HepG2 (cell line): ENCODE measurements at regions not wholly inside any gene's neighbourhood (a gene's known extent, or its start where the extent isn't known, plus 50 kb on each side); places are given as distances from the start of the nearest gene placed in this dataset.

ENCODE experiments used
- ARID3A ChIP-seq: IDR thresholded peaks from 2 replicates; pipeline ENCODE4 v1.6.1; 2012; ENCODE audit warnings: low read depth, low read length, improper control_type of control experiment
- ATAD3A ChIP-seq: sonication (generic); formaldehyde crosslinking; IDR thresholded peaks from 2 replicates; pipeline ENCODE4 v1.4.0; 2020; ENCODE audit warnings: missing genetic modification reagents
- ATF6 ChIP-seq: sonication (generic); formaldehyde crosslinking; conservative IDR thresholded peaks from 2 replicates; pipeline ENCODE4 v1.4.0; 2020; ENCODE audit warnings: missing genetic modification reagents
- CREB1 ChIP-seq, 2 experiments: fragments of 450-650 bp in 1 of 2; IDR thresholded peaks; 2 replicates each; pipeline ENCODE4 v1.6.1; 2016 to 2017; ENCODE audit warnings: control low read depth in 1 of 2, mild to moderate bottlenecking in 1 of 2, missing compliant biosample characterization in 1 of 2, missing genetic modification characterization in 1 of 2
- LCORL ChIP-seq, 2 experiments: fragments of 450-650 bp in 1 of 2; sonication (generic) in 1 of 2; formaldehyde crosslinking in 1 of 2; IDR thresholded peaks; 2 replicates each; pipeline versions ENCODE4 v1.5.0 to v1.6.1; 2017 to 2020; ENCODE audit warnings: antibody characterized with exemption in 1 of 2, missing genetic modification reagents in 1 of 2
- RAD21 ChIP-seq: fragments of 450-650 bp; formaldehyde crosslinking; IDR thresholded peaks from 2 replicates; pipeline ENCODE4 v1.5.0; 2020; ENCODE audit warnings: mild to moderate bottlenecking
- SP5 ChIP-seq: IDR thresholded peaks from 2 replicates; pipeline ENCODE4 v1.6.1; 2016; ENCODE audit warnings: low read depth, borderline replicate concordance
- ZNF441 ChIP-seq: sonication (generic); formaldehyde crosslinking; IDR thresholded peaks from 2 replicates; pipeline ENCODE4 v1.7.0; 2021; ENCODE audit warnings: missing genetic modification reagents, borderline replicate concordance
- TF ChIP-seq, protein P1 (sequence below): sonication (generic); formaldehyde crosslinking; IDR thresholded peaks from 2 replicates; pipeline ENCODE4 v1.5.0; 2020; ENCODE audit warnings: mild to moderate bottlenecking, missing genetic modification reagents, moderate library complexity
- TF ChIP-seq, protein P2 (sequence below): sonication (generic); formaldehyde crosslinking; IDR thresholded peaks from 2 replicates; pipeline ENCODE4 v1.5.0; 2020; ENCODE audit warnings: missing genetic modification reagents, mild to moderate bottlenecking, borderline replicate concordance
- TF ChIP-seq, protein P3 (sequence below): sonication (generic); formaldehyde crosslinking; IDR thresholded peaks from 2 replicates; pipeline ENCODE4 v1.4.0; 2020; ENCODE audit warnings: missing genetic modification reagents

DNA sequence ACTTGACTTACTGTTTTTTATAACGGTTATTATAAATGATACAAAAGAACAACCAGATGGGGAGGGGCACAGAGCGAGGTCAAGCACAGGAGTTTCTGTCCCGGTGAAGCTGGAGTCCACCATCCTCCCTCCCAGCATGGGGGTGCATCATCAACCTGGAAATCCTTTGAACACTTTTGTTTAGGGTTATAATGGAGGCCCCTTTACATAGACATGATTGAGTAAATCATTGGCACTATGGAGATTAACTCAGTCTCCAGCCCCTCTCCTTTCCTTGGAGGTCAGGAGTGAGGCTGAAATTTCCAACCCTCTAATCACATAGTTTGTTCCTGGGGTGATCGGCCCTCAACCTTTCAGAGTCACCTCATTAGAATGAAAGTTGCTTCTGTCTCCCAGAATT, 71.8 kb upstream of the ANKEF1 start:
- TF ChIP-seq ZNF441 (CRISPR knock-in tag) (no peak), ARID3A (no peak), RAD21 (CRISPR knock-in tag) (no peak), CREB1 (IDR thresholded peaks at IDR 0.05) (no peak), CREB1 (CRISPR knock-in tag; IDR thresholded peaks at IDR 0.05) (no peak), SP5 (no peak), ATAD3A (no peak), LCORL (IDR thresholded peaks at IDR 0.05) (no peak), LCORL (CRISPR knock-in tag; IDR thresholded peaks at IDR 0.05) (no peak), ATF6 (CRISPR knock-in tag) (no peak)
- TF ChIP-seq, protein P1, sequence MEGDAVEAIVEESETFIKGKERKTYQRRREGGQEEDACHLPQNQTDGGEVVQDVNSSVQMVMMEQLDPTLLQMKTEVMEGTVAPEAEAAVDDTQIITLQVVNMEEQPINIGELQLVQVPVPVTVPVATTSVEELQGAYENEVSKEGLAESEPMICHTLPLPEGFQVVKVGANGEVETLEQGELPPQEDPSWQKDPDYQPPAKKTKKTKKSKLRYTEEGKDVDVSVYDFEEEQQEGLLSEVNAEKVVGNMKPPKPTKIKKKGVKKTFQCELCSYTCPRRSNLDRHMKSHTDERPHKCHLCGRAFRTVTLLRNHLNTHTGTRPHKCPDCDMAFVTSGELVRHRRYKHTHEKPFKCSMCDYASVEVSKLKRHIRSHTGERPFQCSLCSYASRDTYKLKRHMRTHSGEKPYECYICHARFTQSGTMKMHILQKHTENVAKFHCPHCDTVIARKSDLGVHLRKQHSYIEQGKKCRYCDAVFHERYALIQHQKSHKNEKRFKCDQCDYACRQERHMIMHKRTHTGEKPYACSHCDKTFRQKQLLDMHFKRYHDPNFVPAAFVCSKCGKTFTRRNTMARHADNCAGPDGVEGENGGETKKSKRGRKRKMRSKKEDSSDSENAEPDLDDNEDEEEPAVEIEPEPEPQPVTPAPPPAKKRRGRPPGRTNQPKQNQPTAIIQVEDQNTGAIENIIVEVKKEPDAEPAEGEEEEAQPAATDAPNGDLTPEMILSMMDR (CRISPR knock-in tag) = no peak
- TF ChIP-seq, protein P2, sequence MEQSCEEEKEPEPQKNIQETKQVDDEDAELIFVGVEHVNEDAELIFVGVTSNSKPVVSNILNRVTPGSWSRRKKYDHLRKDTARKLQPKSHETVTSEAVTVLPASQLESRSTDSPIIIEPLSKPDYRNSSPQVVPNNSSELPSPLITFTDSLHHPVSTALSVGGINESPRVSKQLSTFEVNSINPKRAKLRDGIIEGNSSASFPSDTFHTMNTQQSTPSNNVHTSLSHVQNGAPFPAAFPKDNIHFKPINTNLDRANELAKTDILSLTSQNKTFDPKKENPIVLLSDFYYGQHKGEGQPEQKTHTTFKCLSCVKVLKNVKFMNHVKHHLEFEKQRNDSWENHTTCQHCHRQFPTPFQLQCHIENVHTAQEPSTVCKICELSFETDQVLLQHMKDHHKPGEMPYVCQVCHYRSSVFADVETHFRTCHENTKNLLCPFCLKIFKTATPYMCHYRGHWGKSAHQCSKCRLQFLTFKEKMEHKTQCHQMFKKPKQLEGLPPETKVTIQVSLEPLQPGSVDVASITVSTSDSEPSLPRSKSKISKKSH (CRISPR knock-in tag) = no peak
- TF ChIP-seq, protein P3, sequence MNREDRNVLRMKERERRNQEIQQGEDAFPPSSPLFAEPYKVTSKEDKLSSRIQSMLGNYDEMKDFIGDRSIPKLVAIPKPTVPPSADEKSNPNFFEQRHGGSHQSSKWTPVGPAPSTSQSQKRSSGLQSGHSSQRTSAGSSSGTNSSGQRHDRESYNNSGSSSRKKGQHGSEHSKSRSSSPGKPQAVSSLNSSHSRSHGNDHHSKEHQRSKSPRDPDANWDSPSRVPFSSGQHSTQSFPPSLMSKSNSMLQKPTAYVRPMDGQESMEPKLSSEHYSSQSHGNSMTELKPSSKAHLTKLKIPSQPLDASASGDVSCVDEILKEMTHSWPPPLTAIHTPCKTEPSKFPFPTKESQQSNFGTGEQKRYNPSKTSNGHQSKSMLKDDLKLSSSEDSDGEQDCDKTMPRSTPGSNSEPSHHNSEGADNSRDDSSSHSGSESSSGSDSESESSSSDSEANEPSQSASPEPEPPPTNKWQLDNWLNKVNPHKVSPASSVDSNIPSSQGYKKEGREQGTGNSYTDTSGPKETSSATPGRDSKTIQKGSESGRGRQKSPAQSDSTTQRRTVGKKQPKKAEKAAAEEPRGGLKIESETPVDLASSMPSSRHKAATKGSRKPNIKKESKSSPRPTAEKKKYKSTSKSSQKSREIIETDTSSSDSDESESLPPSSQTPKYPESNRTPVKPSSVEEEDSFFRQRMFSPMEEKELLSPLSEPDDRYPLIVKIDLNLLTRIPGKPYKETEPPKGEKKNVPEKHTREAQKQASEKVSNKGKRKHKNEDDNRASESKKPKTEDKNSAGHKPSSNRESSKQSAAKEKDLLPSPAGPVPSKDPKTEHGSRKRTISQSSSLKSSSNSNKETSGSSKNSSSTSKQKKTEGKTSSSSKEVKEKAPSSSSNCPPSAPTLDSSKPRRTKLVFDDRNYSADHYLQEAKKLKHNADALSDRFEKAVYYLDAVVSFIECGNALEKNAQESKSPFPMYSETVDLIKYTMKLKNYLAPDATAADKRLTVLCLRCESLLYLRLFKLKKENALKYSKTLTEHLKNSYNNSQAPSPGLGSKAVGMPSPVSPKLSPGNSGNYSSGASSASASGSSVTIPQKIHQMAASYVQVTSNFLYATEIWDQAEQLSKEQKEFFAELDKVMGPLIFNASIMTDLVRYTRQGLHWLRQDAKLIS = no peak
